B cell (primary cell): ENCODE measurements at regions not wholly inside any gene's neighbourhood (a gene's known extent, or its start where the extent isn't known, plus 50 kb on each side); places are given as distances from the start of the nearest gene placed in this dataset.

Experiments used
- CTCF ChIP-seq: fragments of 200-600 bp; IDR thresholded peaks from one replicate; pipeline ENCODE4 v1.8.0; 2022; ENCODE audit warnings: antibody characterized with exemption, mild to moderate bottlenecking
- EZH2 ChIP-seq: IDR thresholded peaks from 2 replicates; pipeline ENCODE4 v1.6.1; 2012; ENCODE audit warnings: borderline replicate concordance, low read depth, mild to moderate bottlenecking, moderate library complexity, low read length; ENCODE audit not compliant: insufficient read depth, poor library complexity, severe bottlenecking

- no peak for TF ChIP-seq CTCF
- no peak for TF ChIP-seq EZH2
Measured at GRCh38 chr6:82785206-82785605, 280.4 kb downstream of the UBE3D start.
